CD4-positive, alpha-beta T cell (primary cell): ENCODE measurements at regions not wholly inside any gene's neighbourhood (a gene's known extent, or its start where the extent isn't known, plus 50 kb on each side); places are given as distances from the start of the nearest gene placed in this dataset.
"Not testable (repeated sequence)": the region's sequence is repeated elsewhere in the genome, so short reads cannot be mapped to it uniquely, and the experiment has no call there.

Experiments
- ATAC-seq: fragments of 200-7000 bp; cut with Tn5 transposase; one replicate; pipeline ENCODE4 v1.10.0; 2022; ENCODE audit warnings: mild to moderate bottlenecking; ENCODE audit not compliant: poor library complexity
- CTCF ChIA-PET: fragments of 350-600 bp; sonication (Branson Sonifier 250); formaldehyde crosslinking; loops from one replicate; lab custom pipeline; 2021; ENCODE audit warnings: antibody characterized with exemption, inconsistent platforms; lab: Charles Lee
- POLR2A ChIA-PET: fragments of 350-600 bp; sonication (Branson Sonifier 250); formaldehyde crosslinking; loops from one replicate; lab custom pipeline; 2021; ENCODE audit warnings: antibody characterized with exemption, inconsistent platforms; lab: Charles Lee
- DNase-seq, 14 experiments: peaks; one replicate each; pipeline ENCODE4 v3.0.0-alpha.2; 2013 to 2020; ENCODE audit warnings: mixed read lengths in 2 of 14
- H3K27ac ChIP-seq, 2 donors: one replicate each; pipeline versions ENCODE4 v1.5.1 to v1.7.0; 2013; ENCODE audit warnings: low read length in 2 of 2, low read depth in 1 of 2, mild to moderate bottlenecking in 1 of 2
- H3K27me3 ChIP-seq, 2 experiments: 1 replicate in 1 of 2; 2 replicates in 1 of 2; pipeline versions ENCODE4 v1.6.1 to v1.7.0; 2013; ENCODE audit warnings: low read length in 2 of 2, control low read depth in 1 of 2, mild to moderate bottlenecking in 1 of 2, moderate library complexity in 1 of 2; ENCODE audit not compliant: insufficient read depth in 2 of 2, control insufficient read depth in 1 of 2
- H3K36me3 ChIP-seq: one replicate; pipeline ENCODE4 v1.6.1; 2013; ENCODE audit warnings: low read length, control low read depth; ENCODE audit not compliant: insufficient read depth
- H3K4me1 ChIP-seq: one replicate; pipeline ENCODE4 v1.6.1; 2013; ENCODE audit warnings: low read length, control low read depth; ENCODE audit not compliant: insufficient read depth
- H3K4me3 ChIP-seq: one replicate; pipeline ENCODE4 v1.5.1; 2013; ENCODE audit warnings: mild to moderate bottlenecking, low read length, moderate library complexity
- H3K9me3 ChIP-seq, 2 experiments: 1 replicate in 1 of 2; 2 replicates in 1 of 2; pipeline versions ENCODE4 v1.6.1 to v1.7.0; 2013; ENCODE audit warnings: low read length in 2 of 2, mild to moderate bottlenecking in 2 of 2, control low read depth in 1 of 2, moderate library complexity in 1 of 2; ENCODE audit not compliant: control insufficient read depth in 1 of 2, insufficient read depth in 1 of 2
- H3K27ac Mint-ChIP-seq: one replicate; pipeline ENCODE4 v1.8.0; 2020; ENCODE audit warnings: mixed read lengths
- H3K27me3 Mint-ChIP-seq: one replicate; pipeline ENCODE4 v1.8.0; 2021; ENCODE audit warnings: mixed read lengths
- H3K36me3 Mint-ChIP-seq: one replicate; pipeline ENCODE4 v1.8.0; 2021; ENCODE audit warnings: low read depth, mixed read lengths
- H3K4me1 Mint-ChIP-seq: one replicate; pipeline ENCODE4 v1.8.0; 2021; ENCODE audit warnings: low read depth, mixed read lengths
- H3K4me3 Mint-ChIP-seq: one replicate; pipeline ENCODE4 v1.8.0; 2020; ENCODE audit warnings: mild to moderate bottlenecking, mixed read lengths
- H3K9me3 Mint-ChIP-seq: one replicate; pipeline ENCODE4 v1.8.0; 2020; ENCODE audit warnings: mixed read lengths
- intact Hi-C, 2 experiments: fragments of 100-400 bp; cut with DNase I in 1 of 2; cut with micrococcal nuclease in 1 of 2; formaldehyde crosslinking; loops; one replicate each; pipeline versions ENCODE4 v1.15.1 to v1.9.0; 2023 to 2025; cut with DNase I, micrococcal nuclease

DNA sequence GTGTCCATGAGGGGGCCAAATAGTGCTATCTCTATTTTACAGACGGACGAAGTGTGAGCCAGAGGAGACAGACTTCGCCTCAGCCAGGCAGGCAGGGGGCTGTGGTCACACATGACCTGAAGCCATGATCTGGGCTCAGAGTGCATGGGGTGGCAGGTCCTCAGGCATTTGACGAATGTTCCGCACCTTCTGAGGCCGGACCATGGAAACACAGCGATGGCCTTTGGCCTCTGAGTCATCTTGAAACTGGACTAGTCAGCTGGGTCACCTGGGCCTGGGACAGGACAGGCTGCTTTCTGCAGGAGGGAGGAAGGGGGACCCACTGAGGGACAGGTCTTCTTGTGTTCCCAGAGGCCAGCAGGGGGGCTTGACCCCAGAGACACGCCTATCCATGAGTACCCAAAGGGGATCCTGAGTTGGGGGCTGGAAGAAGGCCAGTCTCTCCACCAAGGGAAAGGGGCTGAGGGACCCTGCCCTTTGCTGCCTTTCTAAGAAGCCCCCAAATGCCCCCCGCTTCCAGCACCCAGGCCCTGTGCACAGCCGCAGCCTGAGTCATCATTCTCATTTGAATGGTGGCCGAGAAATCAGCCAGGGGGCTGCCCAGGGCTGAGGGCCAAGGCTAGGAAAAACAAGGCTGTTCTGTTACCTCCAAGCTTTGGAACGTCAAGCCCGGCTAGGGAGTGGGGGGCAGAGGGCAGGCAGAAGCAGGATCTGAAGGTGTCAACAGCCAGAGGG lies 142.9 kb downstream of the GTF2IRD2B start:
- H3K27me3 Mint-ChIP-seq, H3K27me3 ChIP-seq, H3K9me3 ChIP-seq, H3K36me3 Mint-ChIP-seq, H3K4me3 Mint-ChIP-seq, H3K27ac Mint-ChIP-seq, H3K27ac ChIP-seq, intact Hi-C loops, CTCF ChIA-PET, ATAC-seq, POLR2A ChIA-PET, H3K4me1 Mint-ChIP-seq, H3K4me3 ChIP-seq, H3K9me3 Mint-ChIP-seq, H3K4me1 ChIP-seq, DNase-seq, H3K36me3 ChIP-seq: not testable (repeated sequence)

DNA sequence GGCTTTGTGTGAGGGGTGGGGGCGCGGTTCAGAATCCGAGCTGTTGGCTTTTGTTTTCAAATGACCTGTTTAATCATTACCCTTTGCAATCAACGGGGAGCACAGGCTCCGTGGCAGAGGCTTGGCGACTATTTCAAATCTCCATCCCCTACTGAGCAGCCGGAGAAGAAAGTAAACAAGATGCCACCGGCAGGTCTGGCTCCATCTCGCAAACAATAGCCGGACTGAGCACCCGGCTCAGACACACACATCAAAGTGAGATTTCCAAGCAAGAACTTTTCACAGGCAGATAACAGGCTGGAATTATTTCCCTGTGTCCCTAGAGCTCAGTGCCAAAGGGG lies 143.4 kb downstream of the GTF2IRD2B start:
- not testable (repeated sequence) for H3K9me3 Mint-ChIP-seq

DNA sequence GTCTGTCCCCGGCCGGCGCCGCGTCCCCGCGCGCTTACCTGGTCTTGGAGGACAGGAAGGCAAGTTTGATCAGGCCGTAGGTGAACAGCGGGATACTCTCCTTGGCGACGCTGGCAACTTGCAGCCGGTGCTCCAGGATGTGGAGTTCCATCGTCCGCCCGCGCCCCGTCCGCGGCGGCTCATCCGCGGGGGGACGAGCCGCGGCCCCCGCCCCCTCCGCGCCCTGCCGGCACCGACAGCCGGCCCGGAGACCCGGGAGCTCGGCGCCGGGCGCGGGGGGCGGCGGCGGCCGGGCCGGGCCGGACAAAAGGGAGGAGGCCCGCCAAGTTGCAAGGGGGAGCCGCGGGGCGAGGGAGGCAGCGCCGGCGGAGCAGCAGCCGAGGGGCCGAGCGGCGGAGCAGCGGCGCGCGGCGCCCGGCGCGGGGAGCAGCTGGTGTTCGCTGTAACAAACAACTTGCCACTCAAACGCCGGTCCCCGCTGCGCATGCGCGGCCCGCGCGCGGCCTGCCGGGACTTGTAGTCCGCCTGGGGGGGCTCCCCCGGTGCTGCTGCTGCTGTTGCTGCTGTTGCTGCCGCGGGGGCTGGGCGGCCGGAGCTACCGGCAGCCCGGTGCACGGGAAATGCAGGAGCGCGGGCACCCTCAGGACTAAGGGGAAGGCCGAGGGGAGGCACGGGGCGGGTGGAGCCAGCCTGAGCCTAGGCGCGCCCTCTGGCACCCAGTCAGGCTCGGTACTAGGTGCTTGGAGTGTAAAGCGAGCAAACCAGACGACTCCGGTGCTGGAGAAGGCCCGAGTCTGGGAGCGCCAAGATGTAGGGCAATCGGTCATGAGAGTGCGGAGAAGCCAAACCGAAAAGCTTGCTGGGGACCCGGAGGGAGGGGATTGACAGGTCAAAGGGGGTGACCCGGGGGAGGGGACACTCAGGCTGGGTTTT lies 145.1 kb downstream of the GTF2IRD2B start:
- H3K36me3 Mint-ChIP-seq, H3K4me1 Mint-ChIP-seq, H3K36me3 ChIP-seq, intact Hi-C loops, CTCF ChIA-PET, POLR2A ChIA-PET, H3K9me3 ChIP-seq, H3K27me3 Mint-ChIP-seq, H3K27ac ChIP-seq, H3K4me3 ChIP-seq, H3K27me3 ChIP-seq, H3K4me1 ChIP-seq, H3K27ac Mint-ChIP-seq, H3K9me3 Mint-ChIP-seq: not testable (repeated sequence)
- ATAC-seq (peak; percentile 91), DNase-seq (peak in 7 of 14 experiments; percentile 41 to 70 (median 49))
- peak overlapping the region; percentile 65 for H3K4me3 Mint-ChIP-seq

More for the DNA sequence above, 143.4 kb downstream of the GTF2IRD2B start:
- H3K36me3 ChIP-seq, DNase-seq, intact Hi-C loops, H3K27ac ChIP-seq, H3K36me3 Mint-ChIP-seq, H3K4me3 ChIP-seq, H3K4me1 ChIP-seq, H3K9me3 ChIP-seq, H3K4me3 Mint-ChIP-seq, ATAC-seq, H3K27ac Mint-ChIP-seq, H3K27me3 Mint-ChIP-seq, H3K4me1 Mint-ChIP-seq, CTCF ChIA-PET, H3K27me3 ChIP-seq, POLR2A ChIA-PET: not testable (repeated sequence)

DNA sequence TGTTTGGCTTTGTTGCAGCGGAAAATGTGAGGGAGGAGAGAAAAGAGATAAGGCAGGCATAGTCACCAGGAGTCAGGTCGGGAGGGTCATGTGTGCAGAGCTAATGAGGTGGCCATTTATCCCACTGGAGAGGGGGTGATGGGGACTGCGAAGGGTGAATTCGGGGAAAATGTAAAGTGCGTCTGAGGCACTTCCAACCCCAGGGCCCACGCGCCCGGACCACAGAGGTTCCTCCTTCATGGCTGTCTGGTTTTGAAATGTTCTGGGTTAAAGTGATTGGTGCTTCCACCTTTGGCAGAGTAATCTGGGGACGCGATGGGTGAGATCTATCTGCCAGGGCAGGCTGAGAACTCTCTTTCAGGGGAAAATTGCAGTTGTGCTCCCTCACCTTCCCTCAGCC lies 145.9 kb downstream of the GTF2IRD2B start:
- H3K4me3 Mint-ChIP-seq, H3K9me3 Mint-ChIP-seq, H3K27me3 Mint-ChIP-seq, H3K4me1 Mint-ChIP-seq, H3K9me3 ChIP-seq, ATAC-seq, H3K4me3 ChIP-seq, intact Hi-C loops, H3K27ac Mint-ChIP-seq, CTCF ChIA-PET, H3K27ac ChIP-seq, POLR2A ChIA-PET, DNase-seq, H3K36me3 ChIP-seq, H3K36me3 Mint-ChIP-seq, H3K27me3 ChIP-seq, H3K4me1 ChIP-seq: not testable (repeated sequence)

DNA sequence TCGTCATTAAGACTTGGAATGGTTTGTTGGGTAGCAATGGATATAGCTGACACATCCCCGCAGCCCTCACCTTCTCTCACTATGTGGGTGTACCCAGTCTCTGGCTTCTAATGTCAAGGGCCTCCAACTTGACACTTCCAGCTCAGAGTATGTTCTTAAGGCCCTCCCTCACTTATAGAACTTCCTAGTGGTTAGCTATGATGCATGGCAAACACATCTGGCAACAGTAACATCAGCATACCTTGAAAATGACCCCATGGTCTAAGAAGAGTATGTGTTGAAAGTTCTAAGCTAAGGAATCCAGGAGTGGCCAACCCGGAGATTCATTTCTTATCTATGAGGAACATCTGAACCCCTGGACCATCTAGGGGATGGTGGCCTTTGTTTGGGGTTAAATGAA lies 151.2 kb downstream of the GTF2IRD2B start:
- H3K4me1 Mint-ChIP-seq, intact Hi-C loops: not testable (repeated sequence)

DNA sequence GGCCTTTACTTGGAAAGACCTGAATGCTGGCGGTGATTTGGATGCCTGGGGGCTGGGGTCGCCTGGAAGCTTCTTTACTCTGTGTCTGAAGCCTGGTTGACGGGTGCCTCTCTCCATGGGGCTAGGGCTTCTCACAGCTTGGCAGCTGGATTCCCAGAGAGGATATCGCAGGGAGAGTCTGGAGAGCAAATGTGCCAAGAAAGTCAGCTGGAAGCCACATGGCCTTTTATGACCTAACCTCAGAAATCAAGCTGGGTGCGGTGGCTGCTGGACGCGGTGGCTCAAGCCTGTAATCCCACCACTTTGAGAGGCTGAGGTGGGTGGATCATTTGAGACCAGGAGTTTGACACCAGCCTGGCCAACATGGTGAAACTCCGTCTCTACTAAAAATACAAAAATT lies 147.2 kb upstream of the TRIM73 start:
- H3K36me3 ChIP-seq, H3K4me3 Mint-ChIP-seq, H3K9me3 Mint-ChIP-seq, DNase-seq, H3K36me3 Mint-ChIP-seq, H3K27me3 ChIP-seq, intact Hi-C loops, POLR2A ChIA-PET, H3K27me3 Mint-ChIP-seq, H3K4me3 ChIP-seq, H3K4me1 Mint-ChIP-seq, H3K9me3 ChIP-seq, H3K4me1 ChIP-seq, H3K27ac ChIP-seq, H3K27ac Mint-ChIP-seq, ATAC-seq, CTCF ChIA-PET: not testable (repeated sequence)

More for the DNA sequence above, 151.2 kb downstream of the GTF2IRD2B start:
- H3K27ac ChIP-seq, H3K36me3 ChIP-seq, POLR2A ChIA-PET, DNase-seq, H3K4me3 Mint-ChIP-seq, H3K27me3 Mint-ChIP-seq, H3K9me3 Mint-ChIP-seq, H3K9me3 ChIP-seq, CTCF ChIA-PET, ATAC-seq, H3K4me3 ChIP-seq, H3K27ac Mint-ChIP-seq, H3K4me1 ChIP-seq, H3K36me3 Mint-ChIP-seq, H3K27me3 ChIP-seq: not testable (repeated sequence)

DNA sequence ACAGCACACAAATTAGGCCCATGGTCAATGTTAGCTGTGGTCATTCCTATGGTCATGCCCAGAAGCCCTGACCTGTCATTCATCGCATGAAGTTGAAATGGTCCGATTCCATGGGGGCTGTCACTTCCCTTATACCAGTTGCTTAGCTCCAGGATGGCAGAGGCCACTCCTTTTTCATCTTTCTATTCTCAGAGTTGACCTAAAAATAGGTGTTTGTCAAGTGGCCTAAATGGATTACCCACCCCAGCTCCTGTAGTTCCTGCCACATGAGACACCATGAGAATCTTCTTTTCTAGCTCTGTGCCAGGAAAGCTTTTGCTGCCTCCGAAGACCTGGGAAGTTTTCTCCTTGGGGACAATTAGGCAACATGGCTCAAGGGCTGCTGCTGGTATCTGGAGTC lies 141.2 kb upstream of the TRIM73 start:
- H3K36me3 Mint-ChIP-seq, H3K36me3 ChIP-seq, CTCF ChIA-PET, H3K4me1 Mint-ChIP-seq, H3K9me3 Mint-ChIP-seq, DNase-seq, H3K27ac Mint-ChIP-seq, H3K4me3 ChIP-seq, H3K4me1 ChIP-seq, H3K4me3 Mint-ChIP-seq, intact Hi-C loops, H3K9me3 ChIP-seq, ATAC-seq, H3K27ac ChIP-seq, H3K27me3 ChIP-seq, H3K27me3 Mint-ChIP-seq, POLR2A ChIA-PET: not testable (repeated sequence)
